GM19023 (cell line): ENCODE measurements at regions not wholly inside any gene's neighbourhood (a gene's known extent, or its start where the extent isn't known, plus 50 kb on each side); places are given as distances from the start of the nearest gene placed in this dataset.

Experiments
- ATAC-seq: cut with Tn5 transposase; IDR thresholded peaks from one replicate; pipeline ENCODE4 v1.9.1; 2021; ENCODE audit warnings: mild to moderate bottlenecking, moderate library complexity; ENCODE audit not compliant: unreplicated experiment

GRCh38 chr10:129416956-129417765 is 49.9 kb upstream of the MGMT start:
- no peak for ATAC-seq
